ENCODE measurements at regions not wholly inside any gene's neighbourhood (a gene's known extent, or its start where the extent isn't known, plus 50 kb on each side); places are given as distances from the start of the nearest gene placed in this dataset.

DNA sequence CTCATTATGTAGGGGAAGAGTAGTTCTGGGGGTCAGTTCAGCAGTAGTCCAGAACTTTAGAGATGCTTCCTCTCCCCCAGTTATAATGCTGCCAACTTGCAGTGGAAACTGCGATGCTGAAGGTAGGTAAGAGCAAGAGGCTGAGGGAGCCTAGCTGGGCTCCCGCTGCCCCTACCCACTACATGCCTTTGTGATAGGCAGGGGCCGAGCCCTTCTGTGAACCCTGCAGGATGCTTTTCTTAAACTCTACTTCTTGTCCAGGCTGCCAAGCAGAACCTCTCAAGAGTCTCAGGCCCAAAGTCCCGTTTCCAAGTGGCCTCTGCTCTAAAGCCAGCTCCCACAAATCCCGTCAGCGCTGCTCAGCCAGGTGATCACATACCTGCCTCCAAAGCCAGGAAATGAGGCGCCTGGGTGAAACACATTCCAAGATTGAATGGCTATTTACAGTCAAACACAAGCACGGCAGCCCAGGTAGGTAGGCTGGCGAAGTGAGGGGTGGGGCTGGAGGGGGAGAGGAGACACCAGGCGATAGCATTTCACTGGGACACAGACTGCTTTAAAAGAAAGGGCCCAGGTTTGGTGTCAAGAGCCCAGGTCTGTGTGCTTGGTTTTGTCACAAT, 150.7 kb downstream of the CD24 start:
- RAD21 ChIA-PET (ENCODE audit: low non-redundant PET in 1 of 2, low total read pairs in 2 of 2, uncharacterized antibody in 2 of 2, unreplicated experiment in 2 of 2): no interaction called here
- Histone ChIP-seq H3K4me2 (ENCODE audit: low read length) (no peak overlapping the region), H4K20me1 (ENCODE audit: insufficient read depth) (no peaks in the 10 kb centered on the region), H3K79me2 (ENCODE audit: insufficient read depth, low read length) (no peaks in the 10 kb centered on the region), H3K4me3 (replicated peaks in 1 of 2; ENCODE audit: low read depth in 1 of 2, low read length in 2 of 2) (no peak overlapping the region), H2AFZ (ENCODE audit: low read depth, low read length, poor library complexity, severe bottlenecking) (no peak overlapping the region), H3K4me1 (ENCODE audit: control insufficient read depth in 1 of 2, insufficient read depth in 2 of 2, low read length in 2 of 2) (no peaks in the 10 kb centered on the region), H3K9ac (ENCODE audit: low read length) (no peak overlapping the region), H3K9me2 (ENCODE audit: insufficient read depth) (no peaks in the 10 kb centered on the region), H3K36me3 (ENCODE audit: control insufficient read depth in 1 of 2, insufficient read depth in 2 of 2, low read length in 2 of 2) (no peaks in the 10 kb centered on the region), H3K9me3 (ENCODE audit: control insufficient read depth in 1 of 2, insufficient read depth in 1 of 2, low read depth in 1 of 2, low read length in 2 of 2) (no peaks in the 10 kb centered on the region), H3K27ac (ENCODE audit: low read depth, low read length) (no peak overlapping the region), H3K27me3 (ENCODE audit: insufficient read depth, low read length) (no peaks in the 10 kb centered on the region)
- CTCF ChIA-PET: no interaction called here
- intact Hi-C loops (cut with micrococcal nuclease): no loop called here
- no peak for ATAC-seq
- TF ChIP-seq, protein P1, sequence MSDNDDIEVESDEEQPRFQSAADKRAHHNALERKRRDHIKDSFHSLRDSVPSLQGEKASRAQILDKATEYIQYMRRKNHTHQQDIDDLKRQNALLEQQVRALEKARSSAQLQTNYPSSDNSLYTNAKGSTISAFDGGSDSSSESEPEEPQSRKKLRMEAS (IDR thresholded peaks at IDR 0.05): no peak
- TF ChIP-seq, protein P2, sequence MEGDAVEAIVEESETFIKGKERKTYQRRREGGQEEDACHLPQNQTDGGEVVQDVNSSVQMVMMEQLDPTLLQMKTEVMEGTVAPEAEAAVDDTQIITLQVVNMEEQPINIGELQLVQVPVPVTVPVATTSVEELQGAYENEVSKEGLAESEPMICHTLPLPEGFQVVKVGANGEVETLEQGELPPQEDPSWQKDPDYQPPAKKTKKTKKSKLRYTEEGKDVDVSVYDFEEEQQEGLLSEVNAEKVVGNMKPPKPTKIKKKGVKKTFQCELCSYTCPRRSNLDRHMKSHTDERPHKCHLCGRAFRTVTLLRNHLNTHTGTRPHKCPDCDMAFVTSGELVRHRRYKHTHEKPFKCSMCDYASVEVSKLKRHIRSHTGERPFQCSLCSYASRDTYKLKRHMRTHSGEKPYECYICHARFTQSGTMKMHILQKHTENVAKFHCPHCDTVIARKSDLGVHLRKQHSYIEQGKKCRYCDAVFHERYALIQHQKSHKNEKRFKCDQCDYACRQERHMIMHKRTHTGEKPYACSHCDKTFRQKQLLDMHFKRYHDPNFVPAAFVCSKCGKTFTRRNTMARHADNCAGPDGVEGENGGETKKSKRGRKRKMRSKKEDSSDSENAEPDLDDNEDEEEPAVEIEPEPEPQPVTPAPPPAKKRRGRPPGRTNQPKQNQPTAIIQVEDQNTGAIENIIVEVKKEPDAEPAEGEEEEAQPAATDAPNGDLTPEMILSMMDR (IDR thresholded peaks at IDR 0.05 in 2 of 3, conservative IDR thresholded peaks at IDR 0.05 in 1 of 3; ENCODE audit: borderline replicate concordance in 1 of 3, insufficient read depth in 1 of 3, low read depth in 2 of 3, low read length in 2 of 3): no peak
- no peak for TF ChIP-seq FOSL1 (IDR thresholded peaks at IDR 0.05; ENCODE audit: low read depth)
- TF ChIP-seq, protein P3, sequence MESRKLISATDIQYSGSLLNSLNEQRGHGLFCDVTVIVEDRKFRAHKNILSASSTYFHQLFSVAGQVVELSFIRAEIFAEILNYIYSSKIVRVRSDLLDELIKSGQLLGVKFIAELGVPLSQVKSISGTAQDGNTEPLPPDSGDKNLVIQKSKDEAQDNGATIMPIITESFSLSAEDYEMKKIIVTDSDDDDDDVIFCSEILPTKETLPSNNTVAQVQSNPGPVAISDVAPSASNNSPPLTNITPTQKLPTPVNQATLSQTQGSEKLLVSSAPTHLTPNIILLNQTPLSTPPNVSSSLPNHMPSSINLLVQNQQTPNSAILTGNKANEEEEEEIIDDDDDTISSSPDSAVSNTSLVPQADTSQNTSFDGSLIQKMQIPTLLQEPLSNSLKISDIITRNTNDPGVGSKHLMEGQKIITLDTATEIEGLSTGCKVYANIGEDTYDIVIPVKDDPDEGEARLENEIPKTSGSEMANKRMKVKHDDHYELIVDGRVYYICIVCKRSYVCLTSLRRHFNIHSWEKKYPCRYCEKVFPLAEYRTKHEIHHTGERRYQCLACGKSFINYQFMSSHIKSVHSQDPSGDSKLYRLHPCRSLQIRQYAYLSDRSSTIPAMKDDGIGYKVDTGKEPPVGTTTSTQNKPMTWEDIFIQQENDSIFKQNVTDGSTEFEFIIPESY (IDR thresholded peaks at IDR 0.05; ENCODE audit: extremely low read depth, insufficient replicate concordance, low read length): no peak
- TF ChIP-seq, protein P4, sequence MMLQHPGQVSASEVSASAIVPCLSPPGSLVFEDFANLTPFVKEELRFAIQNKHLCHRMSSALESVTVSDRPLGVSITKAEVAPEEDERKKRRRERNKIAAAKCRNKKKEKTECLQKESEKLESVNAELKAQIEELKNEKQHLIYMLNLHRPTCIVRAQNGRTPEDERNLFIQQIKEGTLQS (IDR thresholded peaks at IDR 0.05): no peak
- TF ChIP-seq ZFX (IDR thresholded peaks at IDR 0.05): no peak
- TF ChIP-seq CEBPB (IDR thresholded peaks at IDR 0.05; ENCODE audit: low read depth): no peak
- TF ChIP-seq JUND (IDR thresholded peaks at IDR 0.05): no peak
- no peak for TF ChIP-seq SIN3A (IDR thresholded peaks at IDR 0.05; ENCODE audit: low read depth)
- no peak for TF ChIP-seq SRF (IDR thresholded peaks at IDR 0.05; ENCODE audit: low read depth)
- TF ChIP-seq CBX3 (IDR thresholded peaks at IDR 0.05; ENCODE audit: low read depth): no peak
- no peak for TF ChIP-seq SP1 (IDR thresholded peaks at IDR 0.05; ENCODE audit: low read depth)
- no peak for DNase-seq (ENCODE audit: low read depth, low spot score)
- POLR2A ChIA-PET: no interaction called here
- BruUV-seq (replicated peaks): no TSS peak
